DND-41 (cell line): ENCODE measurements at regions not wholly inside any gene's neighbourhood (a gene's known extent, or its start where the extent isn't known, plus 50 kb on each side); places are given as distances from the start of the nearest gene placed in this dataset.

Source experiments
- ATAC-seq: fragments of 200-7000 bp; cut with Tn5 transposase; 3 replicates; pipeline ENCODE4 v1.9.1; 2021; ENCODE audit warnings: low read depth; ENCODE audit not compliant: insufficient read depth
- DNase-seq: peaks from one replicate; pipeline ENCODE4 v3.0.0-alpha.2; 2020
- H2AFZ ChIP-seq: 2 replicates; pipeline ENCODE4 v1.6.0; 2012; ENCODE audit warnings: low read depth, low read length
- H3K27ac ChIP-seq: 2 replicates; pipeline ENCODE4 v1.5.1; 2012; ENCODE audit warnings: low read length, inconsistent platforms
- H3K27me3 ChIP-seq: fragments of 200-600 bp; sonication (generic); 2 replicates; pipeline ENCODE4 v1.6.0; 2012; ENCODE audit warnings: low read length, mild to moderate bottlenecking, inconsistent platforms; ENCODE audit not compliant: insufficient read depth, poor library complexity
- H3K36me3 ChIP-seq: 2 replicates; pipeline ENCODE4 v1.5.1; 2012; ENCODE audit warnings: low read length, inconsistent platforms; ENCODE audit not compliant: insufficient read depth
- H3K4me1 ChIP-seq: 2 replicates; pipeline ENCODE4 v1.5.1; 2012; ENCODE audit warnings: mild to moderate bottlenecking, low read length; ENCODE audit not compliant: insufficient read depth
- H3K4me2 ChIP-seq: 2 replicates; pipeline ENCODE4 v1.6.0; 2012; ENCODE audit warnings: mild to moderate bottlenecking, moderate library complexity, low read length, inconsistent platforms; ENCODE audit not compliant: insufficient read depth
- H3K4me3 ChIP-seq, 2 experiments: fragments of 200-600 bp in 1 of 2; shearing (Covaris generic) in 1 of 2; 2 replicates each; pipeline ENCODE4 v1.5.1; 2012 to 2016; ENCODE audit warnings: inconsistent platforms in 2 of 2, low read length in 2 of 2, mild to moderate bottlenecking in 2 of 2, low read depth in 1 of 2, moderate library complexity in 1 of 2
- H3K79me2 ChIP-seq: 2 replicates; pipeline ENCODE4 v1.6.0; 2012; ENCODE audit warnings: low read length, inconsistent platforms; ENCODE audit not compliant: insufficient read depth
- H3K9ac ChIP-seq: 2 replicates; pipeline ENCODE4 v1.6.0; 2012; ENCODE audit warnings: low read depth, mild to moderate bottlenecking, inconsistent platforms, low read length, moderate library complexity
- H3K9me3 ChIP-seq: 2 replicates; pipeline ENCODE4 v1.5.1; 2012; ENCODE audit warnings: low read length, moderate library complexity, mild to moderate bottlenecking, inconsistent platforms; ENCODE audit not compliant: insufficient read depth, severe bottlenecking
- H4K20me1 ChIP-seq: 2 replicates; pipeline ENCODE4 v1.6.0; 2012; ENCODE audit warnings: low read length; ENCODE audit not compliant: insufficient read depth
- EZH2 ChIP-seq: IDR thresholded peaks from 3 replicates; pipeline ENCODE4 v1.6.1; 2012; ENCODE audit warnings: borderline replicate concordance, low read depth, mild to moderate bottlenecking, moderate library complexity, low read length, inconsistent platforms; ENCODE audit not compliant: severe bottlenecking
- TF ChIP-seq, protein P1 (sequence below): IDR thresholded peaks from 2 replicates; pipeline ENCODE4 v1.5.1; 2012; ENCODE audit warnings: borderline replicate concordance, low read length, moderate library complexity, mild to moderate bottlenecking; ENCODE audit not compliant: poor library complexity, severe bottlenecking; ENCODE audit errors: extremely low read depth

DNA sequence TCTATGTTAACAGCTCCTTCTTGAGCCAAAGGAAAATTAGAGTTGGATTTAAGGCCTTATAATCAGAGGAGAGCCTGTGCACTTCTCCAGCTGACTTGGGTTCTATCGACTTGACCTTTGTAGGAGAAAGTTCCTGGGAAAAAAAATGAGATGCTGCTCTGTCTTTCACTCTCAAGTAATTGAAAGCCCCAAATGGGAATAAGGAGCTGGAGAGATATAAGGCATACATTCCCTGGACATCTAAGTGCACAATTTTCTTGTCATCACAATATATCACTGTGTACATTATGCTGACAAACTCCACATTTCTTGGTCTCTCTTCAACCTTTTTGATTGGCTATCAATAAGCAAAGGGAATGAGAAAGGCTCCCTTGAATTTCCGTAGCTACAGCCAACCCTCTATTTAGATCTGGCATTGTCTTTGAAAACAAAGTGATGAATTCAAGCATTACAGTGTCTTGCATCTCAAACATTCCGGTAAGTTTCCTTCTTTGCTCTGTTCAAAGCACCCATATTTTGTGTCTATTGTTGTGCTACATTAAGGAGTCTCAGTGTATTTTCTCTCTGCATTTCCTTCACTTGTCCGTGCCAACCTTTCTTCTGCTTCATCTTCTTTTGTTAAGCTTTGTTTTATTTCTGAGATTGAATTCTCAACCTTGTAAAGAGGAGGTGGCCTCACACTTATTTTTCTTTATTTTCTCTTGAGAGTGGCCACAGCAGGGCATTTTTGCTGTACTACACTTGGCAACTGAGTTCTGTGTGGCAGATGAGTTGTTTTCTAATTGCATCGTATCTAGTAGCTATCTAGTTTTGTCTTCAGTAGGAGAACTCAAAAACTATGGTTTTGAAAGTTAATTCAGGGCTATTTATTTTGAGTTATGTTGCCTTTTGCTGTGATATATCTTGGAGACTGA is 450.3 kb upstream of the MAN1A1 start:
- Histone ChIP-seq H3K4me3 (no peak overlapping the region), H4K20me1 (no peaks in the 10 kb centered on the region), H3K4me2 (no peak overlapping the region), H3K36me3 (no peaks in the 10 kb centered on the region), H3K4me1 (no peaks in the 10 kb centered on the region), H3K9me3 (no peaks in the 10 kb centered on the region), H2AFZ (no peak overlapping the region), H3K27me3 (no peaks in the 10 kb centered on the region), H3K27ac (no peak overlapping the region), H3K79me2 (no peaks in the 10 kb centered on the region), H3K9ac (no peak overlapping the region)
- ATAC-seq, result no peak
- no peak for DNase-seq
- no peak for TF ChIP-seq EZH2
- TF ChIP-seq, protein P1, sequence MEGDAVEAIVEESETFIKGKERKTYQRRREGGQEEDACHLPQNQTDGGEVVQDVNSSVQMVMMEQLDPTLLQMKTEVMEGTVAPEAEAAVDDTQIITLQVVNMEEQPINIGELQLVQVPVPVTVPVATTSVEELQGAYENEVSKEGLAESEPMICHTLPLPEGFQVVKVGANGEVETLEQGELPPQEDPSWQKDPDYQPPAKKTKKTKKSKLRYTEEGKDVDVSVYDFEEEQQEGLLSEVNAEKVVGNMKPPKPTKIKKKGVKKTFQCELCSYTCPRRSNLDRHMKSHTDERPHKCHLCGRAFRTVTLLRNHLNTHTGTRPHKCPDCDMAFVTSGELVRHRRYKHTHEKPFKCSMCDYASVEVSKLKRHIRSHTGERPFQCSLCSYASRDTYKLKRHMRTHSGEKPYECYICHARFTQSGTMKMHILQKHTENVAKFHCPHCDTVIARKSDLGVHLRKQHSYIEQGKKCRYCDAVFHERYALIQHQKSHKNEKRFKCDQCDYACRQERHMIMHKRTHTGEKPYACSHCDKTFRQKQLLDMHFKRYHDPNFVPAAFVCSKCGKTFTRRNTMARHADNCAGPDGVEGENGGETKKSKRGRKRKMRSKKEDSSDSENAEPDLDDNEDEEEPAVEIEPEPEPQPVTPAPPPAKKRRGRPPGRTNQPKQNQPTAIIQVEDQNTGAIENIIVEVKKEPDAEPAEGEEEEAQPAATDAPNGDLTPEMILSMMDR, result no peak

GRCh38 chr6:119791736-119792135 is 442.2 kb upstream of the MAN1A1 start:
- TF ChIP-seq, protein P1, result no peak
- no peak for TF ChIP-seq EZH2
- DNase-seq (no peak), ATAC-seq (no peak)
- no peaks in the 10 kb centered on the region for H3K79me2 ChIP-seq
- no peaks in the 10 kb centered on the region for H4K20me1 ChIP-seq
- H3K27ac ChIP-seq, result no peak overlapping the region
- H3K4me2 ChIP-seq, result no peak overlapping the region
- no peaks in the 10 kb centered on the region for H3K9me3 ChIP-seq
- H3K36me3 ChIP-seq, result no peaks in the 10 kb centered on the region
- no peaks in the 10 kb centered on the region for H3K27me3 ChIP-seq
- no peak overlapping the region for H2AFZ ChIP-seq
- no peak overlapping the region for H3K9ac ChIP-seq
- H3K4me1 ChIP-seq, result no peaks in the 10 kb centered on the region
- no peak overlapping the region for H3K4me3 ChIP-seq

- Histone ChIP-seq H3K4me2 (no peak overlapping the region), H3K27me3 (no peaks in the 10 kb centered on the region), H3K9me3 (no peaks in the 10 kb centered on the region), H3K9ac (no peak overlapping the region), H3K4me1 (peaks cover 11% of the 10 kb centered on the region; the same call in 1 of the 2 replicates), H3K27ac (no peak overlapping the region), H2AFZ (no peak overlapping the region), H4K20me1 (no peaks in the 10 kb centered on the region), H3K36me3 (no peaks in the 10 kb centered on the region), H3K79me2 (no peaks in the 10 kb centered on the region), H3K4me3 (no peak overlapping the region)
- TF ChIP-seq EZH2, result no peak
- TF ChIP-seq, protein P1, result no peak
- no peak for DNase-seq
- ATAC-seq, result no peak
Observed at GRCh38 chr6:119781365-119781764, 431.8 kb upstream of the MAN1A1 start.
